CD14-positive monocyte (primary cell): ENCODE measurements at regions not wholly inside any gene's neighbourhood (a gene's known extent, or its start where the extent isn't known, plus 50 kb on each side); places are given as distances from the start of the nearest gene placed in this dataset.

Source experiments
- DNase-seq, 3 donors: peaks; one replicate each; pipeline ENCODE4 v3.0.0-alpha.2; 2011 to 2022
- H2AFZ ChIP-seq: 2 replicates; pipeline ENCODE4 v1.6.0; 2012; ENCODE audit warnings: mild to moderate bottlenecking, low read depth, low read length, inconsistent platforms; ENCODE audit not compliant: insufficient read depth, poor library complexity, severe bottlenecking
- H3K27ac ChIP-seq, 2 donors: 1 replicate in 1 of 2; 2 replicates in 1 of 2; pipeline ENCODE4 v1.5.1; 2012 to 2013; ENCODE audit warnings: low read length in 2 of 2, control low read depth in 1 of 2, inconsistent platforms in 1 of 2, low read depth in 1 of 2, mild to moderate bottlenecking in 1 of 2
- H3K27me3 ChIP-seq, 2 donors: one replicate each; pipeline versions ENCODE4 v1.6.0 to v1.6.1; 2011 to 2013; ENCODE audit warnings: low read length in 2 of 2; ENCODE audit not compliant: control insufficient read depth in 2 of 2, insufficient read depth in 2 of 2
- H3K36me3 ChIP-seq, 2 donors: replicated peaks in 1 of 2; 1 replicate in 1 of 2; 2 replicates in 1 of 2; pipeline versions ENCODE4 v1.5.1 to v1.6.1; 2012 to 2013; ENCODE audit warnings: low read length in 2 of 2, control low read depth in 1 of 2, inconsistent platforms in 1 of 2, mild to moderate bottlenecking in 1 of 2; ENCODE audit not compliant: insufficient read depth in 2 of 2, control insufficient read depth in 1 of 2
- H3K4me1 ChIP-seq, 2 donors: 1 replicate in 1 of 2; 2 replicates in 1 of 2; pipeline versions ENCODE4 v1.5.1 to v1.6.1; 2012 to 2013; ENCODE audit warnings: low read length in 2 of 2, control low read depth in 1 of 2, inconsistent platforms in 1 of 2, mild to moderate bottlenecking in 1 of 2, moderate library complexity in 1 of 2; ENCODE audit not compliant: insufficient read depth in 2 of 2, control insufficient read depth in 1 of 2
- H3K4me2 ChIP-seq: replicated peaks from 2 replicates; pipeline ENCODE3; 2012; ENCODE audit warnings: low read length, moderate library complexity, mild to moderate bottlenecking; ENCODE audit not compliant: poor library complexity, severe bottlenecking; ENCODE audit errors: extremely low read depth
- H3K4me3 ChIP-seq, 3 experiments: fragments of 200-600 bp in 1 of 3; sonication (generic) in 1 of 3; replicated peaks in 1 of 3; 1 replicate in 2 of 3; 2 replicates in 1 of 3; pipeline ENCODE4 v1.5.1; 2011 to 2013; ENCODE audit warnings: low read length in 3 of 3, mild to moderate bottlenecking in 3 of 3, control low read depth in 2 of 3, low read depth in 2 of 3, inconsistent platforms in 1 of 3, moderate library complexity in 1 of 3
- H3K79me2 ChIP-seq: 2 replicates; pipeline ENCODE4 v1.6.0; 2012; ENCODE audit warnings: mild to moderate bottlenecking, control low read depth, inconsistent platforms, low read length, moderate library complexity; ENCODE audit not compliant: insufficient read depth
- H3K9ac ChIP-seq: 2 replicates; pipeline ENCODE4 v1.6.0; 2017; ENCODE audit warnings: low read length, mild to moderate bottlenecking; ENCODE audit not compliant: insufficient read depth, poor library complexity, severe bottlenecking
- H3K9me3 ChIP-seq, 2 donors: replicated peaks in 1 of 2; 1 replicate in 1 of 2; 2 replicates in 1 of 2; pipeline versions ENCODE4 v1.5.1 to v1.6.1; 2012 to 2013; ENCODE audit warnings: low read length in 2 of 2, control low read depth in 1 of 2; ENCODE audit not compliant: control insufficient read depth in 1 of 2, insufficient read depth in 1 of 2
- H4K20me1 ChIP-seq: 2 replicates; pipeline ENCODE4 v1.6.0; 2012; ENCODE audit warnings: mild to moderate bottlenecking, low read length, control low read depth, moderate library complexity; ENCODE audit not compliant: insufficient read depth
- H3K27ac Mint-ChIP-seq, 7 donors: one replicate each; pipeline ENCODE4 v1.8.0; 2020; ENCODE audit warnings: mild to moderate bottlenecking in 7 of 7, mixed read lengths in 7 of 7, moderate library complexity in 6 of 7, inconsistent platforms in 2 of 7
- H3K27me3 Mint-ChIP-seq, 3 donors: one replicate each; pipeline ENCODE4 v1.8.0; 2021 to 2022; ENCODE audit warnings: low read depth in 3 of 3, mild to moderate bottlenecking in 3 of 3, mixed read lengths in 3 of 3, moderate library complexity in 3 of 3, inconsistent platforms in 1 of 3
- H3K36me3 Mint-ChIP-seq, 2 donors: one replicate each; pipeline ENCODE4 v1.8.0; 2020; ENCODE audit warnings: mixed read lengths in 2 of 2, inconsistent platforms in 1 of 2, mild to moderate bottlenecking in 1 of 2
- H3K4me1 Mint-ChIP-seq: one replicate; pipeline ENCODE4 v1.8.0; 2020; ENCODE audit warnings: mild to moderate bottlenecking, mixed read lengths
- H3K4me3 Mint-ChIP-seq, 2 donors: one replicate each; pipeline ENCODE4 v1.8.0; 2020; ENCODE audit warnings: mild to moderate bottlenecking in 2 of 2, mixed read lengths in 2 of 2, moderate library complexity in 1 of 2
- H3K9me3 Mint-ChIP-seq, 7 donors: one replicate each; pipeline ENCODE4 v1.8.0; 2020 to 2022; ENCODE audit warnings: mixed read lengths in 7 of 7, mild to moderate bottlenecking in 6 of 7, moderate library complexity in 6 of 7, inconsistent platforms in 2 of 7
- CTCF ChIP-seq: fragments of 200-600 bp; IDR thresholded peaks from one replicate; pipeline ENCODE4 v1.8.0; 2022; ENCODE audit warnings: antibody characterized with exemption, mild to moderate bottlenecking
- WGBS: methylation state at CpG from one replicate; pipeline ENCODE4 v1.1.5; 2013; ENCODE audit warnings: missing lambda C conversion rate; ENCODE audit not compliant: insufficient coverage; 5-methylcytosine and 5-hydroxymethylcytosine counted together
- intact Hi-C, 2 donors: fragments of 100-400 bp; cut with micrococcal nuclease; formaldehyde crosslinking; loops; one replicate each; pipeline versions ENCODE4 v1.15.0 to v1.15.1; 2023

- H3K36me3 Mint-ChIP-seq = no peaks in the 10 kb centered on the region
- Histone ChIP-seq H4K20me1 (no peaks in the 10 kb centered on the region), H3K36me3 (no peaks in the 10 kb centered on the region), H3K79me2 (no peaks in the 10 kb centered on the region), H2AFZ (no peak overlapping the region), H3K4me1 (no peaks in the 10 kb centered on the region), H3K27ac (no peak overlapping the region), H3K4me2 (no peak overlapping the region), H3K4me3 (no peak overlapping the region), H3K9ac (no peak overlapping the region), H3K9me3 (no peaks in the 10 kb centered on the region), H3K27me3 (no peaks in the 10 kb centered on the region)
- no peak overlapping the region for H3K4me3 Mint-ChIP-seq
- 70% methylated on average over 2 of the region's 2 CpGs for WGBS
- intact Hi-C loops = no loop called here
- no peak overlapping the region for H3K27ac Mint-ChIP-seq
- TF ChIP-seq CTCF = no peak
- H3K27me3 Mint-ChIP-seq = no peaks in the 10 kb centered on the region
- no peak for DNase-seq
- peaks cover 0 to 1% (median 0%) of the 10 kb centered on the region in 7 donors for H3K9me3 Mint-ChIP-seq
- no peaks in the 10 kb centered on the region for H3K4me1 Mint-ChIP-seq
These were observed 976.9 kb upstream of the TENM4 start for GRCh38 chr11:80417681-80418080.

- 100% methylated on average over 2 of the region's 2 CpGs for WGBS
- Mint-ChIP-seq H3K9me3 (peaks cover 0 to 2% (median 0%) of the 10 kb centered on the region in 7 donors), H3K4me1 (no peaks in the 10 kb centered on the region), H3K4me3 (no peak overlapping the region), H3K27me3 (no peaks in the 10 kb centered on the region), H3K36me3 (no peaks in the 10 kb centered on the region), H3K27ac (no peak overlapping the region)
- no peak for TF ChIP-seq CTCF
- H3K4me2 ChIP-seq = no peak overlapping the region
- no peak overlapping the region for H3K27ac ChIP-seq
- intact Hi-C loops = no loop called here
- H3K9ac ChIP-seq = no peak overlapping the region
- H3K4me1 ChIP-seq = no peaks in the 10 kb centered on the region
- H4K20me1 ChIP-seq = no peaks in the 10 kb centered on the region
- H3K9me3 ChIP-seq = no peaks in the 10 kb centered on the region
- no peak for DNase-seq
- no peaks in the 10 kb centered on the region for H3K27me3 ChIP-seq
- H3K79me2 ChIP-seq = no peaks in the 10 kb centered on the region
- H3K36me3 ChIP-seq = no peaks in the 10 kb centered on the region
- no peak overlapping the region for H2AFZ ChIP-seq
- no peak overlapping the region for H3K4me3 ChIP-seq
These were observed 974.8 kb upstream of the TENM4 start for GRCh38 chr11:80415580-80415979.
